ENCODE measurements at regions not wholly inside any gene's neighbourhood (a gene's known extent, or its start where the extent isn't known, plus 50 kb on each side); places are given as distances from the start of the nearest gene placed in this dataset.

DNA sequence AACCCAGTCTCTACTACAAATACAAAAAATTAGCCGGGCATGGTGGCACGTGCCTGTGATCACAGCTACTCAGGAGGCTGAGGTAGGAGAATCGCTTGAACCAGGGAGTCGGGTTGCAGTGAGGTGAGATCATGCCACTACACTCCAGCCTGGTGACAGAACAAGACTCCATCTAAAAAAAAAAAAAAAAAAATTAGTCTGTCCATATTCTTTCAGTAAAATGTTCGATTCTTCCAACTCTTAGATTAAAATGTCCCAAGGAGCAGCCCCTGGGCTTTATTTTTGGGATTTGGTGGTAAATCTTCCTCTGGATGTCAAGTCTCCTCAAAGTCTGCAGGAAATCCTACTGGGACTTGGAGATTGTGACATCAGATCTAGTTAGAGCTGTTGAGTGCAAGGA lies 101.0 kb upstream of the EEF1E1 start:
- peaks cover 0 to 4% of the 10 kb centered on the region in 2 experiments; a peak in 1 of 4 replicates for H3K4me1 Mint-ChIP-seq
- Histone ChIP-seq H2BK12ac (ENCODE audit: insufficient read length, low read depth, low read length) (no peak overlapping the region), H3K27ac (ENCODE audit: insufficient read length, low read depth, low read length) (no peak overlapping the region), H4K20me1 (ENCODE audit: control insufficient read depth, insufficient read depth, insufficient read length) (no peaks in the 10 kb centered on the region), H3K4ac (ENCODE audit: low read depth, low read length) (no peak overlapping the region), H2BK120ac (ENCODE audit: low read depth, low read length, poor library complexity, severe bottlenecking) (no peak overlapping the region), H3K79me1 (ENCODE audit: insufficient read depth, low read depth, low read length, poor library complexity, severe bottlenecking) (no peaks in the 10 kb centered on the region), H2AK5ac (ENCODE audit: insufficient read length, low read length) (no peak overlapping the region), H4K5ac (ENCODE audit: insufficient read length, low read depth, low read length) (no peak overlapping the region), H2BK5ac (ENCODE audit: insufficient read length, low read length) (no peak overlapping the region), H2BK20ac (ENCODE audit: low read depth, low read length, poor library complexity, severe bottlenecking) (no peak overlapping the region), H3K4me1 (ENCODE audit: insufficient read depth, low read length) (no peaks in the 10 kb centered on the region), H3K4me2 (ENCODE audit: insufficient read depth, insufficient read length, low read length) (no peak overlapping the region), H4K91ac (ENCODE audit: insufficient read length, low read depth, low read length) (no peak overlapping the region), H3K9me3 (ENCODE audit: control insufficient read depth, low read depth, low read length) (no peaks in the 10 kb centered on the region), H3K9ac (ENCODE audit: extremely low read depth, insufficient read length, low read length) (no peak overlapping the region), H3K27me3 (ENCODE audit: insufficient read depth, low read length) (no peaks in the 10 kb centered on the region), H3K14ac (ENCODE audit: insufficient read depth, low read length) (no peak overlapping the region), H3T11ph (ENCODE audit: low read length) (no peak overlapping the region), H2AFZ (ENCODE audit: low read length) (no peak overlapping the region), H4K8ac (replicated peaks; ENCODE audit: insufficient read length, low read depth, low read length) (no peak overlapping the region), H3K56ac (ENCODE audit: insufficient read length, low read depth, low read length) (no peak overlapping the region), H2BK15ac (ENCODE audit: low read depth, low read length) (no peak overlapping the region), H3K79me2 (ENCODE audit: insufficient read depth, low read length) (no peaks in the 10 kb centered on the region; the same call in 1 of the 2 replicates), H3K18ac (ENCODE audit: insufficient read length, low read depth, low read length) (no peak overlapping the region), H3K23ac (ENCODE audit: insufficient read length, low read depth, low read length) (no peak overlapping the region), H3K23me2 (ENCODE audit: insufficient read length, low read depth, low read length, poor library complexity, severe bottlenecking) (no peaks in the 10 kb centered on the region)
- no peaks in the 10 kb centered on the region for H3K36me3 Mint-ChIP-seq (ENCODE audit: insufficient read depth in 1 of 3, low read depth in 3 of 3)
- no peak overlapping the region for H3K27ac Mint-ChIP-seq
- no peak for DNase-seq
- H3K27me3 Mint-ChIP-seq (ENCODE audit: low read depth) = no peaks in the 10 kb centered on the region
- WGBS (ENCODE audit: extremely low coverage, insufficient read length, low lambda C conversion rate) = no CpG with 5 or more reads among the region's 5 CpGs
- no peak for TF ChIP-seq CTCF (conservative IDR thresholded peaks at IDR 0.05)
- no peaks in the 10 kb centered on the region; a peak in 1 of 5 replicates for H3K9me3 Mint-ChIP-seq
- H3K4me3 Mint-ChIP-seq = no peak overlapping the region

Measured in H9 (cell line).